GM04504 (cell line): ENCODE measurements at regions not wholly inside any gene's neighbourhood (a gene's known extent, or its start where the extent isn't known, plus 50 kb on each side); places are given as distances from the start of the nearest gene placed in this dataset.
"Not testable (repeated sequence)": the region's sequence is repeated elsewhere in the genome, so short reads cannot be mapped to it uniquely, and the experiment has no call there.

Source experiments
- DNase-seq: peaks from one replicate; pipeline ENCODE4 v3.0.0-alpha.2; 2012; ENCODE audit warnings: low read depth

DNA sequence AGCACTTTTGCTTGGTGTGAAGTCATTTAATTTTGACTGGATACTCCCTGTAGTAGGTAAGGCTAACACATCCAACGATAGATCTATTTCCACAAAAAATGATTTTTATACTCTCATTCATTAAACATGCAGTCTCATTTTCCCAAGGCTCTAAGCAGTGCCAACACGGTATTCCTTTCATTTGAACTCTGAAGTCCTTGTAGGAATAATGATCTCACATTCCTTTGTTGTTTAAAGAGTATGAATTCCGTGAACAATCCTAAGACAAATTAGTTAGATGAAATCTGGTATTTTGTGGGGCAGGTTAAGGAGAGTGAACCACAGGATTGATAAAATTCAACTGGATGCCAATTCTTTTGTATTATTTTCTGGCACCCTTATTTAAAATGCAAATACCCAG is 66.6 kb downstream of the LACC1 start:
- no peak for DNase-seq

GRCh38 chr13:43947897-43948458 is 68.3 kb downstream of the LACC1 start:
- DNase-seq = no peak

- DNase-seq = no peak
Measured at GRCh38 chr13:43953370-43953769, 73.7 kb downstream of the LACC1 start.

- DNase-seq = not testable (repeated sequence)
Measured at GRCh38 chr13:43956975-43957374, 77.3 kb downstream of the LACC1 start.

DNA sequence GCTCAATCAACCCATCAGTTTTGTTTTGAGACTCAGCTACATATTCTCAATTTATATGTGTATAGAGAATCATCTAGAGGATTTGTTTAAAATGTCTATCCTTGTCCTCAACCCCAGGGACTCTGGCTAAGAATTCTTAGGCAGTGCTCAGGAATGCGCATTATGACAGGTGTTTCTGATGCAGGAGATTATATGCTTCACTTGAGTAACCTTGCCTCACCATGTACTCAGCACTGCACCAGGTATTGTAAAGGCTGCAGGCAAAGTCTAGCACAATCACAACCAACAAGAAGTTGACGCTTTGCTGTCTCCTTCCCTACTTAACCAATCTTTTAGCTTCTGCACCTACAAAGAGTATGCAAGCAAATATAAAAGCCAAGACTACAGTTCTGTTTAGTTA is 79.6 kb downstream of the LACC1 start:
- no peak for DNase-seq

GRCh38 chr13:43961909-43962308 is 82.2 kb downstream of the LACC1 start:
- DNase-seq = no peak

DNA sequence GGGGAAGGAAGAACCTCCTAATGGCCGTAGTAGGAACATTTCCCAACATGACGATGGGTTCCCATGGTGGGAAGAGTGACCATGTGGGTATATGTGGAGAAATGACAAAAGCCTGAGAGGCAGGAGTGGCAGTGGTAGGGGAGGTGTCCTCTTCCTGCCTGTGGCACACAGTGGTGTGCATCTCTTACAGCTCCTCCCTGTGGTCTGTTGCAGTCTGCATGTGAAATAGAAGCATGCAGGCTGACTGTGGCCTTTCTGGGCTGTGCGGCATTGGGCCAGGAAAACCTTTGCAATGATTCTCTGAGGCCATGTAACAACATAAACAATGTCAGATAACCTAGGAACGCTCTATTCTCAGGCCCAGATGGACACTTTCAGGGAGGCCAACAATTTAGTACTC is 84.0 kb downstream of the LACC1 start:
- DNase-seq = no peak

DNA sequence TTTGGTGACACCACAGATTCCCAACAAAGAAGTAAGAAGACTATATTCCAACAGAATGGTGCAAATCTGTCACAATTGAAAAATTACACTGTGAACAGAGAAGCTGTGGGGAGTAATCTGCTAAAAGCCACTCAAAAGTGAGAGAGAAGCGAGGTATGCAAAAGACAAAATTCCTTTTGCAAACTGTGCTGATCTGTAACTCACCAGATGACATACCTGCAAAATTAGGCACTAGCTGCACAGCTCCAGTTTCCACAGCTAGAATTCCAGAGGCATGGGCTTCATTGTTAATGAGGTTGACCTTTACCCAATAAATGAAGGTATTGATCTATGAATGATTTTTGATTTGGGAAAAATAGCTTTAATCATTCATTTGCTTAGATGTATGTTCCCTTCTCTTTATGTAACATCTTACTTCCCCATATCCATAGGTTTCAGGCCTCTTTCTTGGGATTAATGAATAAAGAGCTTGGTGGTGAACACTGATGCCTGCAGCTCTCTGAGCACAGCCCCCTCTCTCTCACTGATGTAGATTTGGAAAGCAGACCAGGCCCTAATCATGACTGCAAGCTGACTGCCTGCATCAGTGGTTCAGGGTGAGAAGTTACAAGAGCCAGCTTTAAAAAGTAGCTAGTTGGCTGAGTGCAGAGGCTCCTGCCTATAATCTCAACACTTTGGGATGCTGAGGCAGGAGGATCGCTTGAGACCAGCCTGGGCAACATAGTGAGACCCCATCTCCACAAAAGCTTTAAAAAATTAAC is 85.2 kb downstream of the LACC1 start:
- no peak for DNase-seq

- DNase-seq = no peak
Measured at GRCh38 chr13:43965459-43965845, 85.7 kb downstream of the LACC1 start.

- DNase-seq = not testable (repeated sequence)
Measured at GRCh38 chr13:43968251-43968942, 88.7 kb downstream of the LACC1 start.

DNA sequence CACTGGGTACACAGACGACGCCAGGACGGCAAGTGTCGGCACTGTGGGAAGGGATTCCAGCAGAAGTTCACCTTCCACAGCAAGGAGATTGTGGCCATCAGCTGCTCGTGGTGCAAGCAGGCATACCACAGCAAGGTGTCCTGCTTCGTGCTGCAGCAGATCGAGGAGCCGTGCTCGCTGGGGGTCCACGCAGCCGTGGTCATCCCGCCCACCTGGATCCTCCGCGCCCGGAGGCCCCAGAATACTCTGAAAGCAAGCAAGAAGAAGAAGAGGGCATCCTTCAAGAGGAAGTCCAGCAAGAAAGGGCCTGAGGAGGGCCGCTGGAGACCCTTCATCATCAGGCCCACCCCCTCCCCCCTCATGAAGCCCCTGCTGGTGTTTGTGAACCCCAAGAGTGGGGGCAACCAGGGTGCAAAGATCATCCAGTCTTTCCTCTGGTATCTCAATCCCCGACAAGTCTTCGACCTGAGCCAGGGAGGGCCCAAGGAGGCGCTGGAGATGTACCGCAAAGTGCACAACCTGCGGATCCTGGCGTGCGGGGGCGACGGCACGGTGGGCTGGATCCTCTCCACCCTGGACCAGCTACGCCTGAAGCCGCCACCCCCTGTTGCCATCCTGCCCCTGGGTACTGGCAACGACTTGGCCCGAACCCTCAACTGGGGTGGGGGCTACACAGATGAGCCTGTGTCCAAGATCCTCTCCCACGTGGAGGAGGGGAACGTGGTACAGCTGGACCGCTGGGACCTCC is 89.4 kb downstream of the LACC1 start:
- DNase-seq = not testable (repeated sequence)

GRCh38 chr13:43969919-43970318 is 90.2 kb downstream of the LACC1 start:
- DNase-seq = not testable (repeated sequence)

DNA sequence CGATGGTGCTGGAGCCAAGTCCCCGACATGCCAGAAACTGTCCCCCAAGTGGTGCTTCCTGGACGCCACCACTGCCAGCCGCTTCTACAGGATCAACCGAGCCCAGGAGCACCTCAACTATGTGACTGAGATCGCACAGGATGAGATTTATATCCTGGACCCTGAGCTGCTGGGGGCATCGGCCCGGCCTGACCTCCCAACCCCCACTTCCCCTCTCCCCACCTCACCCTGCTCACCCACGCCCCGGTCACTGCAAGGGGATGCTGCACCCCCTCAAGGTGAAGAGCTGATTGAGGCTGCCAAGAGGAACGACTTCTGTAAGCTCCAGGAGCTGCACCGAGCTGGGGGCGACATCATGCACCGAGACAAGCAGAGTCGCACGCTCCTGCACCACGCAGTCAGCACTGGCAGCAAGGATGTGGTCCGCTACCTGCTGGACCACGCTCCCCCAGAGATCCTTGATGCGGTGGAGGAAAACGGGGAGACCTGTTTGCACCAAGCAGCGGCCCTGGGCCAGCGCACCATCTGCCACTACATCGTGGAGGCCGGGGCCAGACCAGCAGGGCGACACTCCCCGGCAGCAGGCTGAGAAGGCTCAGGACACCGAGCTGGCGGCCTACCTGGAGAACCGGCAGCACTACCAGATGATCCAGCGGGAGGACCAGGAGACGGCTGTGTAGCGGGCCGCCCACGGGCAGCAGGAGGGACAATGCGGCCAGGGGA is 91.0 kb downstream of the LACC1 start:
- not testable (repeated sequence) for DNase-seq

DNA sequence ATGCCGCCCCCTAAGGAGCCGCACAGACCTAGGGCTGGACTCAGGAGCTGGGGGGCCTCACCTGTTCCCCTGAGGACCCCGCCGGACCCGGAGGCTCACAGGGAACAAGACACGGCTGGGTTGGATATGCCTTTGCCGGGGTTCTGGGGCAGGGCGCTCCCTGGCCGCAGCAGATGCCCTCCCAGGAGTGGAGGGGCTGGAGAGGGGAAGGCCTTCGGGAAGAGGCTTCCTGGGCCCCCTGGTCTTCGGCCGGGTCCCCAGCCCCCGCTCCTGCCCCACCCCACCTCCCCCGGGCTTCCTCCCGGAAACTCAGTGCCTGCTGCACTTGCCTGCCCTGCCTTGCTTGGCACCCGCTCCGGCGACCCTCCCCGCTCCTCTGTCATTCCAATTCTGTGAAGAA is 91.6 kb downstream of the LACC1 start:
- not testable (repeated sequence) for DNase-seq

- no peak for DNase-seq
Measured at GRCh38 chr13:43977911-43978310, 98.2 kb downstream of the LACC1 start.

DNA sequence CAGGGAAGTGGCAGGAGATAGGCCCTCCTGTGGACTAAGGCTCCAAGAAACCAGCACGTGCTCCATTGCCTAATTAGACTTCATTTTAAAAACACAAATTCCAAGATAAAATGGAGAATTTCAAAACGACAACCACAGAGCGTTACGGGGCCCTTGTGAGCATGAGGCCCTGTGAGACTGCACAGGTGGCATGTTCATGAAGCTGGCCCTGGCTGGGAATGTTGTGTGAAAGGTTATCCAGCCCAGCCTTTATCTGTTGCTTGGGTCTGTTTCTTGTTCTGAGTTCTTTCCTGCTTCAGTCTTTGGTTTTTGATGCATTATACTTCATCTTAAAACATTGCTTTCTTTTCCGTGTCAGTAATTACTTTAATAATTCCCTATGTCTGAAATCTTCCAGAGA is 99.0 kb downstream of the LACC1 start:
- no peak for DNase-seq

DNA sequence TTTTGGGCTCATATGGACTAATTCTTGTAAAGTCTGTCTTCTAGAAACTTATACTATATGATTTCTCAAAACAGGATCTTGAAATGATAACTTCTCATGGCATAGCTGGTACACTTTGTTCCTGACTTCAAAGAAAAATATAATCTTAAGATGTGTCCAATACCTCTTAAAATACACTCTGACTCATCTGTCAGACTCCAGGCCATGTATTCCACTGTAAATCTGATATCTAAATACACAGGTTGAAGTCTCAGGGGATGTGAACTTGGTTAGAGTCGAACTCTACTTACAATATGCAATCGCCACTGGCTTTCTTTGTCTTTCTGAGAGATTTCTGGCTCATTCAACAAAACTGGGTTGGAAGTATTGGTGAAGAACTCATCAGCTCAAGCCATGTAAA is 99.8 kb downstream of the LACC1 start:
- DNase-seq = no peak

- no peak for DNase-seq
Measured at GRCh38 chr13:43980587-43980986, 100.9 kb downstream of the LACC1 start.

DNA sequence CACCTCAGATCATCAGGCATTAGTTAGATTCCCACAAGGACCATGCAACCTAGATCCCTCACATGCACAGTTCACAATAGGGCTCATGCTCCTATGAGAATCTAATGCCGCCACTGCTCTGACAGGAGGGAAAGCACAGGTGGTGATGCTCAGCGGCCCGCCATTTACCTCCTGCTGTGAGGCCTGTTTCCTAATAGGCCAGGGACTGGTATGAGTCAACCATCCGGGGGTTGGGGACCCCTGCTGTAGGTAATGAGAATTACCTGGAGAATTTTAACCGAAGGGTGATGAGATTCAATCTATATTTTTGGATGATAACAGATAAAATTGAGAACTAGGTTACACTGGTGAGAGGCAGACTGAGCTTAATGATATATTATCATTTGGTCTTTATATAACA is 101.4 kb downstream of the LACC1 start:
- no peak for DNase-seq

GRCh38 chr13:43981512-43982301 is 102.0 kb downstream of the LACC1 start:
- DNase-seq = no peak

- DNase-seq = no peak
Measured at GRCh38 chr13:43983373-43983772, 103.7 kb downstream of the LACC1 start.
